GM21367 (cell line): ENCODE measurements at regions not wholly inside any gene's neighbourhood (a gene's known extent, or its start where the extent isn't known, plus 50 kb on each side); places are given as distances from the start of the nearest gene placed in this dataset.

Experiments used
- ATAC-seq: cut with Tn5 transposase; IDR thresholded peaks from one replicate; pipeline ENCODE4 v1.9.1; 2021; ENCODE audit not compliant: unreplicated experiment

DNA sequence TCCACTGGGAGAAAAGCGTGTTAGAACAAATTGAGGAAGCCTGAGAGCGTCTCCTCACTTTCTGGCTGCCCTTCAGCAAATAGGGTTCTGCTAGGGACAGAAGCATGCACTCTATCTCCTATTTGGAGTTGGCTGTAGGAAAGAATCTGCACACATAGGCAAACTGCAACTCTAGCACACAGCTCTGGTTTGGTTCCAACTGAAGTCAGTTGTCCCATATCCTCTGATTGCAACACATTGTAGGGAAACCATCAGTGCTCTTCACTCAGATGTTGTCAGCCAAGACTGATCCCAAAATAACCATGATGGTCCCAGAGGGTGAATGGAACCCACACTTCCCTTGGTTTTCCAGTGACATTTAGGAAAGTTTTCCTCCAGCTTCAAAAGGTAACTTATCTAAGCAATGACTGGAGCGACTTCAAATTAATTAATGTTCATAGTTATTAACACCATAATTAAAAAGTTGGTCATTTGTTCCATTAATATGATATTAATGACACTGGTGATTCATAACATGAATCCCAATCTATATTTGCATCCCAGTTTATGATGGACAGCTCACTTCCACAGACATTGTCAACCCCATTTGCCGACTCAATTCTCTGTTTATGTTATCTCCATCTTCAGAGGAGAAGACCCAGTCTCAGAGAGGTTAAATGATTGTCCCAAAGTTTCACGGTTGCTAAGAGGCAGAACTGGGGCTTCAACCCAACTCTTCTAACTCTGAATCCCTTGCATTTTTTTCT, 136.7 kb upstream of the ZNF462 start:
- ATAC-seq = no peak

DNA sequence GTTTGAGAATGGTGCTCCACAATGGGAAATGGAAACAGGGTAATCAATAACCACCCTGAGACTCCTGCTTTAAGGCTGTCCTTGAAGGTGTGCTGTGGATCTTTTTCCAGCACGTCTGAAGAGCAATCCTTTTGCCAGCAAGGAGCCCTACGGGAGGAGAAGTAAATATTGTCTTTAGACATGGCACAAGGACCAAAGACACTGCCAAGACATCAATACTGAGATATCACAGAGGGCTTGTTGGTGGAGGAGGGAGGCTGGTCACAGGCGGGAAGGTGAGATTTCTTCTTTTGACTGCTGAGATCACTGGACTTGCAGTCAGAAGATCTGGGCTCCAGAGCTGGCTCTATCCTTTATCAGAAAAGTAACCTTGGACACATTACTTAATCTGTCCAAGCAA, 135.0 kb upstream of the ZNF462 start:
- ATAC-seq = no peak

DNA sequence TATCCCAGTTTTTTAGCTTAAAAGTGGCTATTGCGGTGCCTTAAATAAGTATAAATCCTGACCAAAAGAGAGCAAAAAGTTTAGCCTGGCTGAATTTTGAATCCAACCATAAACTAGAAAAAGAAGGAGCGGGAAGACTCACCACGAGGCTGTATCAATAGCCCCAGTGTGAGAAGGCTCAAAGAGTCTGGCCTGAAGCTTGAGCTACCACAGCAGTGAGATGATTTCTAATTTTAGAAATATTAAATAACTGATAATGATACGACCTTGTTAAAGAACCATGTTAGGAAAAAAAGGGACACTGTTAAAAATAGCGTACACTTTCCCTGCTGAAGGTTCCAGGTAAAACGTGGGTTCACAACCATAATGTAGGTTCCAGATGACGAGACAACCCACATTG, 134.1 kb upstream of the ZNF462 start:
- no peak for ATAC-seq

DNA sequence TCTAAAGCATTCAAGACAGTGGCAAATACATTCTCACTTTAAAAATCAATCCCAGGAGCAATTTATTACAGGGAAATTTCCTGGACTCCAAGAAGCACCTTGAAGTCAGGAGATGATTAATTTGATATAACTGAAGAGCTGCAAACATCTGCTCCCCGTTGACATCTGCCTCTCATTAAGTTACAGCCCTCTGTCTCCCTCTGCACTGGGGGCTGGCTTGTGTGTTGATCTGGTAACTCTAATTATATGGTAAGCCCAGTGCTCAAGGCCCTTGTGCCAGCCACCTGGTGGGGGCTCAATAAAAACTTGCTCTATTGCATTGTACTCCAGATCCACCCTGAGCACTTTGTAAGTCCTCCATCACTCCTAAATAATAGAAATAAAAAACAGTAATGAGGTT, 131.1 kb upstream of the ZNF462 start:
- ATAC-seq = no peak

DNA sequence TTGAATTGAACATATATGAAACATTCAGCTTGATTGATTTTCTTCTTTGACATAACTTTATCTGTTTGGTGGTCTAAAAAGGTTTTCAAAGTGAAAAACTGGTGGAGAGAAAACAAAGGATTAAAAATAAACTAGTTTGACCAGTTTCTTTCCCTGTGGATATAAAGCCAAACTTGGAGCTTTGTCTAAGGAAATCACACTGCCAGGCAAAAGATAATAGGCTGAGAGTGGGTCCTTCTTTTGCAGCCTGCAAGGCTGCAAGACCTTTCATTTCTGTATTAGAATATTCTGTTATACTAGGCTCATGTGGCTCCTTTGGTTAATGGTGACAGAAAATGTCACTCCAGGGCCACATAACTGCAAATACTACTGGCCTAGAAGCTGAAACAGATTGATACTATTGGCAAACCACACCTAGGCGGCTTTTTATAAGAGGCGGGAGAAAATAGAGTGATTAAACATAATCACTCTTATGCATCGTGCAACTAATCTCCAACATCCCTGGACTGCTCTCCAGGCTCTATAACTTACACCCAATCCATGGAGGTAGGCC, 129.1 kb upstream of the ZNF462 start:
- no peak for ATAC-seq

DNA sequence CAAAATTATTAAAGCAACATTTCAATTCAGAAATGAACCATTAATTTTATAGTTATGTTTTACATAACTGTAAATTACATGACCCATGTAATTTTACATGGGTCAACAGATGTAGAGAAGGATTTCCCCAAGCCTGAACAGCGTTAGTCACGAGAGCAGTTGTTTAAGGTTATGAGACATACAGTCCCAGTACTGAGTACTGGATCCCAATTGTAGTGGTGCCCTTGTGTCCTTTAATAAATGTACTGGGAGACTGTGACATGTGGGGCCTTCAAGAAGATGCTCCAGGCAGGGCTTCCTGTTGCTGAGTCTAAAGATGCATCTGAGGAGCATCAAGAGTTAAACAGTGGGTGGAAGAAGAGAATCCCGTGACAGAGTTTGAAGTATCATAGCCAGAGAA, 125.5 kb upstream of the ZNF462 start:
- no peak for ATAC-seq

DNA sequence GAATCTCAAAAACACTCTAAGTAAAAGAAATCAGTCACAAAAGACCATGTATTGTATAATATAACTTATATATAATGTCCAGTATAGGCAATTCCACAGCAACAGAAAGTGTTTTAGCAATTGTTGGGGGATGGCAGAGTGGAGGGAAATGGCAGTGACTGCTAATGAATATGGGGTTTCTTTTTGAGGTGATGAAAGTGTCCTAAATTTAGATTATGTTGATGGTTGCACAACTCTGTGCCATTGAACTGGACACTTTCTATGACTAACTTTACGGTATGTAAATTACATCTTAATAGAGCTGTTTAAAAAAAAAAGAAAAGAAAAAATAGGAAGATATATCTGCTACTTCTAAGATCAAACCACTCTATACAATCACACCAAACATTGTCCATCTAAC, 124.9 kb upstream of the ZNF462 start:
- ATAC-seq = no peak

DNA sequence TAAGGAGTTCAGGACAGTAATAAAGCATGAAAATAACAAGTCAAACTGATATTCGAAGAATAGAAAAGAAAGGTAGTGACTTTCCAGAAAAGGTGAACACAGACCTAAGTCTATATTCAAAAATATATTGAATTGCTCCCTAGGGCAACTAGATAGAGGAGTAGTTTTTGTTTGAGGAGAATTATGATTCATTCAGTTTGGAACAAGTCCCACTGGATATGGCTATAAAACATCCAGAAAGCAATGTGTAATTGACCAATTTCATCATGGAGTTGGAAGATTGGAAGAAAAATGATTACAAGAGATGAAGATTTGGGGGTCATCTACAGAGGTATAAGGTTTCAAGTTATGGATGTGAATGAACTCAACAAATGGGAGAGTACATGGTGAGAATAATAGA, 117.5 kb upstream of the ZNF462 start:
- no peak for ATAC-seq

DNA sequence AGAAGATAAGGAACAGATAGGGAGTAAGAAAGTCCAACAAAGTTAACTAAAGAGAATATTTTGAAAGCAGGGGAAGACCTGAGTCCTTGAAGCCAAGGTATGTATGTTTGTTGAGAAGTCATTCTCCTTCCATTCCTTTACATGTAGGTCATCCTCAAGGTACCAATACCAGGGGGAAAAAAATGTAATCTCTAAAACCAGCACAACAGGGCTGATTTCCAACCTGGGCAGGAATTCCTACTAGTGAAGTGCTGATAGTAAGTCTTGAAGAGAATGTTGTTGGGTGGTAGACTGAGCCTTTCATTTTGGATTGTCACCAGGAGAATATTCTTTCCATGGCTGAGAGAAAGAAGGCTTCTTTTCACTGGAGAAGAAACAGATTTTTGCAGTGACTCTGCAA, 117.1 kb upstream of the ZNF462 start:
- no peak for ATAC-seq

DNA sequence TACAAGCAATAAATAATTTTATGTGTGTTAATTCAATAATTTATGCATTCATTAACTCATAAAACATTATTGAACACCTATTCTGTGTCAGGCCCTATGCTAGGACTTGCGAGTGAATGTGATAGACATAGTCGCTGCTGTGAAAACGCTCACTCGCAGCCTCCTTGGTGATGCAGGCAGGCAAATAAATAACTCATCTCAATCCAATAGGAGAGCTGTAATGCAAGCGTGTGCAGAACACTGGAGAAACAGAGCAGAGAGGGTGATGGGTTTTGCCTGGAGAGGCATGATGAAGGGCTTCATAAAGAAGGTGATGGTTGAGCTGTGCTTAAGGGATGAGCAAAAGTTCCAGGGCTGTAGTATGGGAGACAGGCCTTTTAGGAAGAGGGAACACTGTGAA, 111.3 kb upstream of the ZNF462 start:
- no peak for ATAC-seq

DNA sequence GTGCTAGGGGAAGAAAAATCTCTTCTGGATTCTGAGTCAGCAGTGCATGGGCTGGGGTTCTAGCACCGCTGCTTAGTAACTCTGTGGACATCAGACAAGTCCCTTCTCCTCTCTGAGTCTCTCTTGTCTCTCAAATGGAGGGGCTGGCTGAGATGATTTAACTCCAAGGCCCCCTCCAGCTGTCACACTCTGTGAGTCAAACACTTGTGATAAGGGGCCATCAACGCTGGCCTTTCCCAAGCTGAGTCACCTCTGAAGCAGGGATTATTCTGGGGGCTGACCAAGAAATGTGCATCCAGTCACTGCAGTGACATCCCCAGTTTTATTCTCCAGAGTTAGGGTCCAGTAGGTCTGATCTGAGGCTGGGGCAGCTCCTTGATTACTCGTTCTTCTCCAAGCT, 110.4 kb upstream of the ZNF462 start:
- ATAC-seq = no peak

DNA sequence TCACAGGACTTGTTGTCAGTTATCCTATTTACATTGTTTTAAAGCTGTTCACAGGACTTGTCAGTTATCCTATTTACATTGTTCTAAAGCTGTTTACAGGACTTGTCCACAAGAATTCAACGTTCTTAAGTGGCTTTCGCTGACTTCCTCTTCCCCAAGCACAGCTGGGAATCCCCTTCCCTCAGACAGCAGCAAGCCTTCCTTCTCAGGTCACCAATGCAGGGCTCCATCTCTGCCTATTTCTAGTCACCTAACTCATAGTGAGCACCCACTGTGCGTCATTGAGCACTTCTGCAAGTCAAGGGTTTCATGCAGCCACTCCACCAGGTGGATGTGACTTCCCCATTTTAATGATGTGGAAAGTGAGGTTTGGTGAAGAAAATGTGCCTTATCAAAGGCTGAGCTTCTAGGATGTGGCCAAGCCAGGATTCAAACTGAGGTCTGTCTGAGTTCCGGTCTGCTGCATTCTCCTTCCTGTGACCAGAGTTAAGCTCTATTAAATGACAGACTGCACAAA, 109.8 kb upstream of the ZNF462 start:
- ATAC-seq = peak; percentile 89

DNA sequence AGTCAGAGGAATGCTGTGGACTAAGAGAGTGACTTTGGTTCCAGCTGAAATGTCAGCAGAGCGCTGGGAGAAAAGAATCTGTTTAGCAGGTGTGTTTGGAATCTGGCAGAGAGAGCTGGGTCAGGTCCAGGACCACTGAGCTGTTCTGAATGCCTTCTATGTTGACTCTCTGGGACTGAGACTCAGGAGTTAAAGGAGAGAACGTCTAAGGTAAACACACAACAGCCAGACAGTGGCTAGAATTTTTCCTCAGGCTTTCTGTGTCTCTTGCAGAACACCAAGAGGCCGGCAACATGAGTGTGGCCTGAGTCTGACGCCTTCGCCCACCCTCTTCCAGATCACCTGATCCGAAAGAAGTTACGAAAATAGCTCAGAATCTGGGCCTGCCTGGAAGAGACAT, 107.2 kb upstream of the ZNF462 start:
- ATAC-seq = no peak

DNA sequence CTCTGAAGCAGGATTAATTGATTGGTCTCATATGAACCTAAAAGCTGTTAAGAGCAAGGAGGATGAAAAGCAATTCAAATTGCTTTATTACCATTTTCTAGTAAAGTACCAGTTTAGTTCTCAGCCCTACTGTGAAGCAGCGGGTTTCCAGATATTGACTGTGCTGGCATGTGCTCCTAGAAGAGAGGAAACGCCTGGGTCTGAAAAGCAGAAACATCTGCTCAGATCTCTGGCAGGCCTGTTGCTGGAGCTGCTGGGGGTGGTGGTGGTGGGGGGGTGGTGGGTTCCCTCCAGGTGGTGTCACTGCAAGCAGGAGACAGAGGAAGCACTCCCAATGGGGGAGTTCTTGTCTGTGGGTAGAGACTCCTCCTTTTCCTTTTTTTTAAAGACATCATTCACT, 105.5 kb upstream of the ZNF462 start:
- ATAC-seq = no peak

DNA sequence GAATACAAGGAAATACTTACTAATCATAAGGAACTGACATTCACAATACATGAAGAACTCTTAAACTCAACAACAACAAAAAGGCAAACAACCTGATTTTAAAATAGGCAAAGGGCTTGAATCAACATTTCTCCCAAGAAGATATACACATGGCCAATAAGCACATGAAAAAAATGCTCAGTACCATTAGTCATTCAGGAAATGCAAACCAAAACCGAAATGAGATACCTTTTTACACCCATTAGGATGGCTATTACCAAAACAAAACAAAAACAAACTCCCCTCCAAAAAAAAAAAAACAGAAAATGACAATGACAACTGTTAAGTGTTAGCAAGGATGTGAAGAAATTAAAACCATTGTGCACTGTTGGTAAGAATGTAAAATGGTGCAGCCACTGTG, 104.1 kb upstream of the ZNF462 start:
- ATAC-seq = peak; percentile 93

DNA sequence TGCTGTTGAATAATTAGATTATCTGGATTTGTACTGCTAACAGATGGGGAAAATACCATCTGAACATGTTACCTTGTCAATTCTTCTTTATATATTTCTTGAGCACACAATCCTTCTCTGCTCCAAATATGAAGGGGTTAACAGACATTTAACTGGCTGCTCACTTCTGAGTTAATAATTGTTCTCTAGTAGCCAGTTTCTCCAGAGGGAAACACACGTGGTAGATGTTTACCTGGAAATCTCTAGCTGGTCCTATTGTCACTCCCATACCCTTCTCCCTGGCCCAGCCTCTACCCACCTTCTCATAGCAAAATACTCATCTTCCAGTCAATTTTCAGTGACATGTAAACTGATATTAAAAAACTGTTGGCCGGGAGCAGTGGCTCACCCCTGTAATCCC, 101.5 kb upstream of the ZNF462 start:
- no peak for ATAC-seq

DNA sequence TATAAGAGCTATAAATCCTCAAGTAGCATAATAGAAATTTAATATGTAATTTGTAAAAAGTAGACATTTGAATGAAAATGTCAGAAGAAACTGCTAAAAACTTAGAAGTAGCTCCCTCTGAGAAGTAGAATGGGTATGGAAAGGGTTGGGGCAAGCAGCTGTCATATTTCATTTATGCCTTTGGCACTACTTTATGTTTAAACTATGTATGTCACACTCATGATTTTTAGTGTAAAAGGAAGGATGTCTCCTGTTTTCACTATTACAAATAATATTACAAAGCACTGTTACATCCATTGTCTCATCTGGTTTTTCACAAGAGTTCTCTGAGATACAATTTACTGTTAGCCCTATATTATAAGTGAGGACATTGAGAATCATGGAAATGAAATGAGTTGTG, 96.3 kb upstream of the ZNF462 start:
- no peak for ATAC-seq

DNA sequence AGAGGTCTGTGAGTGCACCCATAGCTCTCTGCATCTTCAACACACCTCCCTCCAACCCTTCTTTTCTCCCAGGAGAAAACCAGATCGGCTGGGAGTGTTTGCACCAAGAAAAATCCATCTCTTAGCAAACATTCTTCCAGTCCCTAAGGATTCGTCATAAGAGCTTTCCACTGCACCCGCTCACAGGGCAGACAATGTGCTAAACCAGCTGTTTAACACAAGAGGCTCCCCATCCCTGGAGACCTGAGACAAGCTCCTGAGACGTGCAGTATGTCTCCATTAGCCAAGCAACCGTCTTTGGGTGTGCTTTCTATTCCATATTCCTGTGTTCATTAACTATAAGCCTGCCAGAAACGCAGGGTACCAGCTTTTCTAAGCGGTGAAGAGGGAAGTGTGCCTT, 93.6 kb upstream of the ZNF462 start:
- no peak for ATAC-seq

DNA sequence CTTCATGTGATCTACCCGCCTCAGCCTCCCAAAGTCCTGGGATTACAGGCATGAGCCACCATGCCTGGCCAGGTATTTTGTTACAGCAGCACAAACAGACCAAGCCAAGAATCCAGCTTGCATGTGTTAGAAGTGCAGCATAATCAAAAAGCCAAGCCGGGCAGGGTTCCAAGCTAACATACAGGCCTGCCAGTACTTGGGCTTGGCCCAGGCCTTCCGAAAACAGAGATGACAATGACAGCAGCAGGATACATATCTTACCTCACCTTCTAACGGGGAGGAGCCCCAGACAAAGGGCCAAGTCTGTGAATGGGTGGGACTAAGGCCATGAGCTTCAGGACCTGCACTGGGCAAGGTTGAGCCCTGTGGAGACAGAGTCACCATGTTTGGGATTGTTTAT, 91.4 kb upstream of the ZNF462 start:
- no peak for ATAC-seq

DNA sequence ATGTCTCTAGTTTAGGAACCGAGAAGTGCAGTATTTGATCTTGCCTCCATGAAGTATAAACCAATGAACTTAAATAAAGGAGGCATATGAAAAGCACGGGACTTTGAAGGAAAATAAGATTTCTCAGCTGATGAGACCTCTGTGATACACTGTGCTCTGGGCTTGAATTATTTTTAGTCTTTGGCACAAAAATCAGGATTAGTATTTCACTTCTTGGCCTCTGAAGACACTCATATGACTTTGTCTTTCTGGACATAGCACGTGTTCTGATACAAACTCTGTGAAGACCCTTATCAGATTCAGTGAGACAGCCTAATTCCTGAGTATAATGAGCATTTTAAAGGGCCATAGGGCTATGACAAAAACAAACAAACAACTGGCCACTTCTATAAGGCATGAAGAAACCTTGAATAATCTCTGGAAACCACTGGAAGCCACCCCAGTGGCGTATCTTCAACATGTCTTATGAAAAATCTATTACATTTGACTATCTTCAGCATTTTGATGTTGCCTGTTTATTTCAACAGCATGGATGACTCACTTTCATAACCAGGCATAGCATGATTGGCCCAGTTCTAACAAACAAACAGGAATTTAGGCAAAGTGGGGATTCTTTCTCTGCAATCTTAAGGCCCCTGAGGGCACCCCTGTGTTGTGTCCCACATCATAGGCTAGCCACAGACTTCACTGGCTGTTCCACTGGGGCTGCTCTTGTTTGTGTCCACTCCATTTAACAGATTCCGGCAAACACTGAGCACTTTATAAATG, 90.3 kb upstream of the ZNF462 start:
- ATAC-seq = no peak

DNA sequence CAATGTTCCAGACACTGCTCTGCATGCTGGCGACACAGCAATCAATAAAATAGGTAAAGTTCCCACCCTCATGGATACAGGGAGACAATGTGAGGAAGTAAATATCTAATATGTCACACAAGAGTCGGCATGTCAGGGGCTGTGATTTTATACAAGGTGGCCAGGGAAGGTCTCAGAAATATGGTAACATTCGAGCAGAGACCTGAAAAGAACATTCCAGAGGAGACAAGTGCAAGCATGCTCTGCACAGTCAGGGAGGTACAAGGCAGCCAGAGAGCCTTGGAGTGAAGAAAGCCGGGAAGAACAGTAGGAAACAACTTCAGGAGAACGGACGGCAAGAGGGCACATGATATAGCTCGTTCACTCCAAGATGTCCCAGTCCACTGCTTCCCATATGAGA, 89.2 kb upstream of the ZNF462 start:
- ATAC-seq = no peak

DNA sequence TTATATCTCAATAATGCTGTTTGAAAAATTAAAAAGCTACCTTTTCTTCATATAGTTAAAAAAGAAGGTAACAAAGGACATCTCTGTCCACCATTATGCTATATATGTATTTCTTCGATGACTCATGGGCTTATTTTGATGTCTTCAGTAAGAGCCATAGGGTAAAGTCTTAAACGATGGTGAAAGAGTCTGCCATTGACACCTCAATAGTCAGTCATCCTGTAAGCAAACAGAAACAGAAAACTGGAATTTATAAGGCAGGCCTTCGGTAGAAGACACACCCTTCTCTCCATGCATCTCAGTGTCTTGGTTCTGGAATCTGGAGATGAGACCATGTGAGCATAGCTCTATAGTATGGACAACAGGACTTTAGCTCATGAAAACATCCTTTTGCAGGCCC, 87.0 kb upstream of the ZNF462 start:
- no peak for ATAC-seq
